GM23338 (cell line): ENCODE measurements at regions not wholly inside any gene's neighbourhood (a gene's known extent, or its start where the extent isn't known, plus 50 kb on each side); places are given as distances from the start of the nearest gene placed in this dataset.

Experiments used
- ATAC-seq: fragments of 200-7000 bp; cut with Tn5 transposase; 3 replicates; pipeline ENCODE4 v1.9.1; 2020
- DNase-seq: peaks from one replicate; pipeline ENCODE4 v3.0.0-alpha.2; 2015; ENCODE audit warnings: low spot score
- H2AFZ ChIP-seq: fragments of 200-600 bp; sonication (generic); 2 replicates; pipeline ENCODE4 v1.8.0; 2016; ENCODE audit warnings: antibody characterized with exemption, mild to moderate bottlenecking, moderate library complexity
- H3F3A ChIP-seq: fragments of 200-600 bp; sonication (generic); replicated peaks from 2 replicates; pipeline ENCODE4 v1.8.0; 2017; ENCODE audit warnings: antibody characterized with exemption, mixed run types, low read depth
- H3K27ac ChIP-seq: fragments of 200-600 bp; sonication (generic); 2 replicates; pipeline ENCODE4 v1.6.1; 2016; ENCODE audit warnings: low read depth
- H3K27me3 ChIP-seq: fragments of 200-600 bp; sonication (generic); 2 replicates; pipeline ENCODE4 v1.8.0; 2016; ENCODE audit warnings: mild to moderate bottlenecking, mixed run types, moderate library complexity; ENCODE audit not compliant: insufficient read depth
- H3K36me3 ChIP-seq: fragments of 200-600 bp; sonication (generic); 2 replicates; pipeline ENCODE4 v1.8.0; 2016; ENCODE audit warnings: mild to moderate bottlenecking; ENCODE audit not compliant: insufficient read depth
- H3K4me1 ChIP-seq: fragments of 200-600 bp; sonication (generic); 2 replicates; pipeline ENCODE4 v1.8.0; 2016; ENCODE audit warnings: mild to moderate bottlenecking, moderate library complexity; ENCODE audit not compliant: insufficient read depth
- H3K4me2 ChIP-seq: fragments of 200-600 bp; sonication (generic); 2 replicates; pipeline ENCODE4 v1.7.1; 2017; ENCODE audit warnings: mixed run types
- H3K4me3 ChIP-seq: fragments of 200-600 bp; sonication (generic); 2 replicates; pipeline ENCODE4 v1.6.1; 2016; ENCODE audit warnings: mixed run types
- H3K79me2 ChIP-seq: fragments of 200-600 bp; sonication (generic); replicated peaks from 2 replicates; pipeline ENCODE4 v1.8.0; 2017; ENCODE audit warnings: mild to moderate bottlenecking; ENCODE audit not compliant: insufficient read depth
- H3K9me2 ChIP-seq: fragments of 200-600 bp; sonication (generic); 2 replicates; pipeline ENCODE4 v1.8.0; 2017; ENCODE audit not compliant: insufficient read depth
- H4K20me1 ChIP-seq: fragments of 200-600 bp; sonication (generic); replicated peaks from 2 replicates; pipeline ENCODE4 v1.8.0; 2017; ENCODE audit warnings: mild to moderate bottlenecking; ENCODE audit not compliant: insufficient read depth
- H3K27ac Mint-ChIP-seq: 2 replicates; pipeline ENCODE4 v1.8.0; 2020; ENCODE audit warnings: inconsistent platforms, mild to moderate bottlenecking, moderate library complexity, mixed read lengths
- H3K27me3 Mint-ChIP-seq: 3 replicates; pipeline ENCODE4 v1.8.0; 2022; ENCODE audit warnings: low read depth, mild to moderate bottlenecking, moderate library complexity, mixed read lengths, inconsistent platforms; ENCODE audit not compliant: insufficient read depth, poor library complexity
- H3K36me3 Mint-ChIP-seq: 3 replicates; pipeline ENCODE4 v1.8.0; 2021; ENCODE audit warnings: low read depth, mild to moderate bottlenecking, inconsistent platforms, moderate library complexity, mixed read lengths
- H3K4me1 Mint-ChIP-seq: 3 replicates; pipeline ENCODE4 v1.8.0; 2020; ENCODE audit warnings: mild to moderate bottlenecking, inconsistent platforms, mixed read lengths
- H3K4me3 Mint-ChIP-seq: 3 replicates; pipeline ENCODE4 v1.8.0; 2021; ENCODE audit warnings: moderate library complexity, mild to moderate bottlenecking, inconsistent platforms, mixed read lengths
- H3K9me3 Mint-ChIP-seq: 3 replicates; pipeline ENCODE4 v1.8.0; 2020; ENCODE audit warnings: moderate library complexity, mild to moderate bottlenecking, inconsistent platforms, mixed read lengths
- CREB1 ChIP-seq: fragments of 250-450 bp; sonication (Bioruptor Pico); IDR thresholded peaks from 2 replicates; pipeline ENCODE4 v1.5.0; 2020; ENCODE audit warnings: low read depth, mild to moderate bottlenecking, moderate library complexity
- EZH2 ChIP-seq: fragments of 200-600 bp; sonication (generic); IDR thresholded peaks from one replicate; pipeline ENCODE4 v1.8.0; 2017; ENCODE audit warnings: antibody characterized with exemption, mild to moderate bottlenecking, low read depth; ENCODE audit not compliant: unreplicated experiment
- EZH2phosphoT487 ChIP-seq: fragments of 200-600 bp; sonication (generic); IDR thresholded peaks from one replicate; pipeline ENCODE4 v1.8.1; 2018; ENCODE audit warnings: antibody characterized with exemption; ENCODE audit not compliant: unreplicated experiment
- JUNB ChIP-seq: IDR thresholded peaks from one replicate; pipeline ENCODE4 v1.6.1; 2016; ENCODE audit warnings: antibody characterized with exemption; ENCODE audit not compliant: unreplicated experiment
- NANOG ChIP-seq: IDR thresholded peaks from 2 replicates; pipeline ENCODE4 v1.6.1; 2016; ENCODE audit warnings: antibody characterized with exemption, borderline replicate concordance
- POLR2AphosphoS5 ChIP-seq: IDR thresholded peaks from 2 replicates; pipeline ENCODE4 v1.6.1; 2016; ENCODE audit warnings: antibody characterized with exemption, low read depth
- STAT1 ChIP-seq: IDR thresholded peaks from one replicate; pipeline ENCODE4 v1.6.1; 2016; ENCODE audit warnings: antibody characterized with exemption; ENCODE audit not compliant: unreplicated experiment
- ZNF331 ChIP-seq: fragments of 250-450 bp; sonication (Bioruptor Pico); IDR thresholded peaks from 2 replicates; pipeline ENCODE4 v1.5.0; 2020; ENCODE audit warnings: low read depth, mild to moderate bottlenecking, moderate library complexity
- TF ChIP-seq, protein P1 (sequence below): IDR thresholded peaks from 2 replicates; pipeline ENCODE4 v1.6.1; 2016; ENCODE audit warnings: antibody characterized with exemption
- TF ChIP-seq, protein P2 (sequence below): fragments of 250-450 bp; sonication (Bioruptor Pico); IDR thresholded peaks from 2 replicates; pipeline ENCODE4 v1.5.0; 2020; ENCODE audit warnings: mild to moderate bottlenecking, moderate library complexity

DNA sequence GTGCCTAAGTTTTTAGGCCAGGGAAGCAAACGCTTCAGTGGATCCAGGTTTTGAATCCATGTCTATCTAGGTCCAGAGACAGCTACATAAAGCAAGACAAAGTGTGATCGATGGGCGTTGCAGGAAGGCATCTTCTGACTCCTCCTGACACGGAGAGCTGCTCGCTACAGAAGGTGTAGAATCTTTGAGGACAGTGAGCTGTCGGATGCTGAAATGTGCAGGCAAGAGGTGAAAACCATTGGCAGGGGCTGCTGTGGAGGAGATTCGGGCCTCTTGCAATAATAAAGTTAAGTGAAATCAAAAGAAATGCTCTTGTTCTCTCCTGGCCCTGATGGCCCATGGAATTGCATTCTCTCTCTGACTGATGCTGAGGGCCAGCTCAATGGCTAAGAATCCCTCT, 336.2 kb downstream of the CYRIA start:
- Mint-ChIP-seq H3K9me3 (no peaks in the 10 kb centered on the region), H3K27ac (no peak overlapping the region), H3K36me3 (no peaks in the 10 kb centered on the region), H3K4me1 (peaks cover 46% of the 10 kb centered on the region), H3K4me3 (no peak overlapping the region), H3K27me3 (peaks cover 12% of the 10 kb centered on the region)
- no peak overlapping the region for H3K27ac ChIP-seq
- no peak for DNase-seq
- H4K20me1 ChIP-seq, result no peaks in the 10 kb centered on the region
- ATAC-seq, result no peak
- peaks cover 8% of the 10 kb centered on the region; the same call in 1 of the 2 replicates for H3K27me3 ChIP-seq
- no peaks in the 10 kb centered on the region for H3K79me2 ChIP-seq
- no peaks in the 10 kb centered on the region for H3K9me2 ChIP-seq
- no peak for TF ChIP-seq CREB1 (CRISPR knock-in tag)
- TF ChIP-seq, protein P1, sequence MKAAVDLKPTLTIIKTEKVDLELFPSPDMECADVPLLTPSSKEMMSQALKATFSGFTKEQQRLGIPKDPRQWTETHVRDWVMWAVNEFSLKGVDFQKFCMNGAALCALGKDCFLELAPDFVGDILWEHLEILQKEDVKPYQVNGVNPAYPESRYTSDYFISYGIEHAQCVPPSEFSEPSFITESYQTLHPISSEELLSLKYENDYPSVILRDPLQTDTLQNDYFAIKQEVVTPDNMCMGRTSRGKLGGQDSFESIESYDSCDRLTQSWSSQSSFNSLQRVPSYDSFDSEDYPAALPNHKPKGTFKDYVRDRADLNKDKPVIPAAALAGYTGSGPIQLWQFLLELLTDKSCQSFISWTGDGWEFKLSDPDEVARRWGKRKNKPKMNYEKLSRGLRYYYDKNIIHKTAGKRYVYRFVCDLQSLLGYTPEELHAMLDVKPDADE, result no peak
- TF ChIP-seq NANOG, result no peak
- TF ChIP-seq JUNB, result no peak
- H2AFZ ChIP-seq, result peak overlapping the region; percentile 80; the same call in 1 of the 2 replicates
- H3K4me3 ChIP-seq, result no peak overlapping the region
- H3K4me2 ChIP-seq, result 0 out of 2 replicates have a peak overlapping the region, but pooled peaks have one; percentile 69
- no peaks in the 10 kb centered on the region for H3F3A ChIP-seq
- no peaks in the 10 kb centered on the region for H3K36me3 ChIP-seq
- H3K4me1 ChIP-seq, result peaks cover 30% of the 10 kb centered on the region

DNA sequence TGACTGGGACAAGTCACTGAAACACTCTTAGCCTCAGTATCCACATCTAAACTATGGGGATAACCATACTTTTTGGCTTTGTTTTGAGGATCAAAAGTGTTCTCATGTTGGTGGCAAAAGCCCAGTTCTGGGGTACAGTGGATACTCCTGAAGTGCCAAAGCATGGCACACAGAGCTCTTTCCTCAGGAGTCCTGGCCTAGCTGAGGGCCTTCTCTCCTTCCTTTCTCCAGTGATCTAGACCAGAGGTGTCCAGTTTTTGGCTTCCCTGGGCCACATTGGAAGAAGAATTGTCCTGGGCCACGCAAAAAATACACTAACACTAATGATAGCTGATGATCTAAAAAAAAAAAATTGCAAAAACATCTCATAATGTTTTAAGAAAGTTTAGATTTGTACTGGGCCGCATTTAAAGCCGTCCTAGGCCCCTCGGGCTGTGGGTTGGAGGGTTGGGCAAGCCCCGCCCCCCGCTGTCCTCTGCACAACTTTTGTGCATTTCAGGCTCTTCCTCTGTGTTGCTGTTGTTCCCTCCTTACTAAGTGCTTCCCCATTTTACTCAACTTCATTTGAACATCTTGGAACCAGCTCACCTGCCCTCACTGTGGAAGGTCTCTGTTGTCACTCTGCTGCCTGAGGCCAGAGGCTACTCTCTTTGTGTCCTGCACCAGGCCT, 337.0 kb downstream of the CYRIA start:
- Mint-ChIP-seq H3K36me3 (no peaks in the 10 kb centered on the region), H3K27ac (no peak overlapping the region), H3K4me3 (no peak overlapping the region), H3K27me3 (peaks cover 12% of the 10 kb centered on the region), H3K4me1 (peaks cover 46% of the 10 kb centered on the region), H3K9me3 (no peaks in the 10 kb centered on the region)
- Histone ChIP-seq H3K9me2 (no peaks in the 10 kb centered on the region), H3K4me3 (no peak overlapping the region), H2AFZ (0 out of 2 replicates have a peak overlapping the region, but pooled peaks have one; percentile 43), H4K20me1 (no peaks in the 10 kb centered on the region), H3K79me2 (no peaks in the 10 kb centered on the region), H3K4me1 (peaks cover 30% of the 10 kb centered on the region), H3F3A (no peaks in the 10 kb centered on the region), H3K27ac (no peak overlapping the region), H3K27me3 (peaks cover 8% of the 10 kb centered on the region; the same call in 1 of the 2 replicates), H3K4me2 (no peak overlapping the region), H3K36me3 (no peaks in the 10 kb centered on the region)
- DNase-seq (no peak), ATAC-seq (no peak)
- TF ChIP-seq JUNB, result no peak
- TF ChIP-seq ZNF331 (CRISPR knock-in tag), result no peak
- no peak for TF ChIP-seq NANOG
- TF ChIP-seq, protein P2, sequence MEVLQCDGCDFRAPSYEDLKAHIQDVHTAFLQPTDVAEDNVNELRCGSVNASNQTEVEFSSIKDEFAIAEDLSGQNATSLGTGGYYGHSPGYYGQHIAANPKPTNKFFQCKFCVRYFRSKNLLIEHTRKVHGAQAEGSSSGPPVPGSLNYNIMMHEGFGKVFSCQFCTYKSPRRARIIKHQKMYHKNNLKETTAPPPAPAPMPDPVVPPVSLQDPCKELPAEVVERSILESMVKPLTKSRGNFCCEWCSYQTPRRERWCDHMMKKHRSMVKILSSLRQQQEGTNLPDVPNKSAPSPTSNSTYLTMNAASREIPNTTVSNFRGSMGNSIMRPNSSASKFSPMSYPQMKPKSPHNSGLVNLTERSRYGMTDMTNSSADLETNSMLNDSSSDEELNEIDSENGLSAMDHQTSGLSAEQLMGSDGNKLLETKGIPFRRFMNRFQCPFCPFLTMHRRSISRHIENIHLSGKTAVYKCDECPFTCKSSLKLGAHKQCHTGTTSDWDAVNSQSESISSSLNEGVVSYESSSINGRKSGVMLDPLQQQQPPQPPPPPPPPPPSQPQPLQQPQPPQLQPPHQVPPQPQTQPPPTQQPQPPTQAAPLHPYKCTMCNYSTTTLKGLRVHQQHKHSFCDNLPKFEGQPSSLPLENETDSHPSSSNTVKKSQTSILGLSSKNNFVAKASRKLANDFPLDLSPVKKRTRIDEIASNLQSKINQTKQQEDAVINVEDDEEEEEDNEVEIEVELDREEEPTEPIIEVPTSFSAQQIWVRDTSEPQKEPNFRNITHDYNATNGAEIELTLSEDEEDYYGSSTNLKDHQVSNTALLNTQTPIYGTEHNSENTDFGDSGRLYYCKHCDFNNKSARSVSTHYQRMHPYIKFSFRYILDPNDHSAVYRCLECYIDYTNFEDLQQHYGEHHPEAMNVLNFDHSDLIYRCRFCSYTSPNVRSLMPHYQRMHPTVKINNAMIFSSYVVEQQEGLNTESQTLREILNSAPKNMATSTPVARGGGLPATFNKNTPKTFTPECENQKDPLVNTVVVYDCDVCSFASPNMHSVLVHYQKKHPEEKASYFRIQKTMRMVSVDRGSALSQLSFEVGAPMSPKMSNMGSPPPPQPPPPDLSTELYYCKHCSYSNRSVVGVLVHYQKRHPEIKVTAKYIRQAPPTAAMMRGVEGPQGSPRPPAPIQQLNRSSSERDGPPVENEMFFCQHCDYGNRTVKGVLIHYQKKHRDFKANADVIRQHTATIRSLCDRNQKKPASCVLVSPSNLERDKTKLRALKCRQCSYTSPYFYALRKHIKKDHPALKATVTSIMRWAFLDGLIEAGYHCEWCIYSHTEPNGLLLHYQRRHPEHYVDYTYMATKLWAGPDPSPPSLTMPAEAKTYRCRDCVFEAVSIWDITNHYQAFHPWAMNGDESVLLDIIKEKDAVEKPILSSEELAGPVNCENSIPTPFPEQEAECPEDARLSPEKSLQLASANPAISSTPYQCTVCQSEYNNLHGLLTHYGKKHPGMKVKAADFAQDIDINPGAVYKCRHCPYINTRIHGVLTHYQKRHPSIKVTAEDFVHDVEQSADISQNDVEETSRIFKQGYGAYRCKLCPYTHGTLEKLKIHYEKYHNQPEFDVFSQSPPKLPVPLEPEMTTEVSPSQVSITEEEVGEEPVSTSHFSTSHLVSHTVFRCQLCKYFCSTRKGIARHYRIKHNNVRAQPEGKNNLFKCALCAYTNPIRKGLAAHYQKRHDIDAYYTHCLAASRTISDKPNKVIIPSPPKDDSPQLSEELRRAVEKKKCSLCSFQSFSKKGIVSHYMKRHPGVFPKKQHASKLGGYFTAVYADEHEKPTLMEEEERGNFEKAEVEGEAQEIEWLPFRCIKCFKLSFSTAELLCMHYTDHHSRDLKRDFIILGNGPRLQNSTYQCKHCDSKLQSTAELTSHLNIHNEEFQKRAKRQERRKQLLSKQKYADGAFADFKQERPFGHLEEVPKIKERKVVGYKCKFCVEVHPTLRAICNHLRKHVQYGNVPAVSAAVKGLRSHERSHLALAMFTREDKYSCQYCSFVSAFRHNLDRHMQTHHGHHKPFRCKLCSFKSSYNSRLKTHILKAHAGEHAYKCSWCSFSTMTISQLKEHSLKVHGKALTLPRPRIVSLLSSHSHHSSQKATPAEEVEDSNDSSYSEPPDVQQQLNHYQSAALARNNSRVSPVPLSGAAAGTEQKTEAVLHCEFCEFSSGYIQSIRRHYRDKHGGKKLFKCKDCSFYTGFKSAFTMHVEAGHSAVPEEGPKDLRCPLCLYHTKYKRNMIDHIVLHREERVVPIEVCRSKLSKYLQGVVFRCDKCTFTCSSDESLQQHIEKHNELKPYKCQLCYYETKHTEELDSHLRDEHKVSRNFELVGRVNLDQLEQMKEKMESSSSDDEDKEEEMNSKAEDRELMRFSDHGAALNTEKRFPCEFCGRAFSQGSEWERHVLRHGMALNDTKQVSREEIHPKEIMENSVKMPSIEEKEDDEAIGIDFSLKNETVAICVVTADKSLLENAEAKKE (CRISPR knock-in tag), result no peak
- no peak for TF ChIP-seq CREB1 (CRISPR knock-in tag)
- TF ChIP-seq POLR2AphosphoS5, result no peak
- TF ChIP-seq EZH2phosphoT487, result no peak
- no peak for TF ChIP-seq EZH2
- no peak for TF ChIP-seq STAT1
- TF ChIP-seq, protein P1, result no peak
